ENCODE measurements at regions not wholly inside any gene's neighbourhood (a gene's known extent, or its start where the extent isn't known, plus 50 kb on each side); places are given as distances from the start of the nearest gene placed in this dataset.

GRCh38 chr6:113347436-113347835 is 509.7 kb upstream of the MARCKS start:
- no peak overlapping the region for H3K4me3 ChIP-seq (ENCODE audit: low read length)
- no peak for DNase-seq (ENCODE audit: low read depth)
- TF ChIP-seq CTCF (conservative IDR thresholded peaks at IDR 0.05; ENCODE audit: low read depth, low read length) = no peak

- TF ChIP-seq CTCF (conservative IDR thresholded peaks at IDR 0.05; ENCODE audit: low read depth, low read length) = no peak
- DNase-seq (ENCODE audit: low read depth) = no peak
These were observed 506.7 kb upstream of the MARCKS start for GRCh38 chr6:113350461-113350860.

GRCh38 chr6:113351173-113351834 is 505.8 kb upstream of the MARCKS start:
- H3K4me3 ChIP-seq (ENCODE audit: low read length) = no peak overlapping the region
- no peak for TF ChIP-seq CTCF (conservative IDR thresholded peaks at IDR 0.05; ENCODE audit: low read depth, low read length)
- no peak for DNase-seq (ENCODE audit: low read depth)

More at GRCh38 chr6:113350461-113350860, 506.7 kb upstream of the MARCKS start:
- H3K4me3 ChIP-seq (ENCODE audit: low read length) = no peak overlapping the region

GRCh38 chr6:113352029-113352801 is 504.9 kb upstream of the MARCKS start:
- TF ChIP-seq CTCF (conservative IDR thresholded peaks at IDR 0.05; ENCODE audit: low read depth, low read length) = no peak
- peak; percentile 57 for DNase-seq (ENCODE audit: low read depth)
- peak overlapping the region; percentile 2 for H3K4me3 ChIP-seq (ENCODE audit: low read length)

- no peak for TF ChIP-seq CTCF (conservative IDR thresholded peaks at IDR 0.05; ENCODE audit: low read depth, low read length)
- no peak overlapping the region for H3K4me3 ChIP-seq (ENCODE audit: low read length)
These were observed 504.3 kb upstream of the MARCKS start for GRCh38 chr6:113352831-113353230.

GRCh38 chr6:113353392-113353791 is 503.8 kb upstream of the MARCKS start:
- no peak for TF ChIP-seq CTCF (conservative IDR thresholded peaks at IDR 0.05; ENCODE audit: low read depth, low read length)
- DNase-seq (ENCODE audit: low read depth) = no peak
- H3K4me3 ChIP-seq (ENCODE audit: low read length) = no peak overlapping the region

More at GRCh38 chr6:113352831-113353230, 504.3 kb upstream of the MARCKS start:
- DNase-seq (ENCODE audit: low read depth) = no peak

Data from retinal pigment epithelial cell (primary cell).